Heart left ventricle (tissue), 16 donors: ENCODE measurements at regions not wholly inside any gene's neighbourhood (a gene's known extent, or its start where the extent isn't known, plus 50 kb on each side); places are given as distances from the start of the nearest gene placed in this dataset.

Experiments
- ATAC-seq, 4 donors: fragments of 200-7000 bp; cut with Tn5 transposase; one replicate each; pipeline ENCODE4 v1.9.1; 2020 to 2022; ENCODE audit warnings: moderate library complexity in 4 of 4, mild to moderate bottlenecking in 3 of 4, moderate number of reproducible peaks in 1 of 4
- DNase-seq, 5 donors: peaks; one replicate each; pipeline ENCODE4 v3.0.0-alpha.2; 2020
- H3K27ac ChIP-seq, 12 donors: fragments of 200-600 bp; sonication (generic) in 4 of 12; one replicate each; pipeline versions ENCODE4 v1.5.0 to v1.8.0; 2016 to 2022; ENCODE audit warnings: mild to moderate bottlenecking in 2 of 12
- H3K27me3 ChIP-seq, 9 donors: fragments of 200-600 bp; sonication (generic) in 2 of 9; one replicate each; pipeline versions ENCODE4 v1.5.1 to v1.8.0; 2016 to 2022; ENCODE audit warnings: mild to moderate bottlenecking in 3 of 9
- H3K36me3 ChIP-seq, 9 donors: fragments of 200-600 bp; sonication (generic) in 2 of 9; one replicate each; pipeline versions ENCODE4 v1.5.0 to v1.8.0; 2018 to 2022; ENCODE audit warnings: mild to moderate bottlenecking in 2 of 9
- H3K4me1 ChIP-seq, 12 donors: fragments of 200-600 bp; sonication (generic) in 4 of 12; one replicate each; pipeline versions ENCODE4 v1.5.0 to v1.8.0; 2016 to 2022; ENCODE audit warnings: mild to moderate bottlenecking in 3 of 12
- H3K4me3 ChIP-seq, 12 donors: fragments of 200-600 bp; sonication (generic) in 4 of 12; one replicate each; pipeline versions ENCODE4 v1.5.0 to v1.8.0; 2017 to 2022; ENCODE audit warnings: mild to moderate bottlenecking in 9 of 12, moderate library complexity in 4 of 12
- H3K9me3 ChIP-seq, 12 donors: fragments of 200-600 bp; sonication (generic) in 4 of 12; one replicate each; pipeline versions ENCODE4 v1.5.0 to v1.8.0; 2016 to 2022; ENCODE audit warnings: mild to moderate bottlenecking in 1 of 12
- POLR2A ChIP-seq, 2 donors: fragments of 450-650 bp; IDR thresholded peaks; one replicate each; pipeline ENCODE4 v1.6.1; 2017; ENCODE audit warnings: antibody characterized with exemption in 2 of 2, mild to moderate bottlenecking in 2 of 2, moderate library complexity in 2 of 2
- WGBS, 4 donors: extraction: QIAGEN DNeasy Blood & Tissue Kit in 2 of 4; methylation state at CpG; one replicate each; pipeline versions ENCODE4 v1.1.5 to v1.1.7; 2013 to 2018; 5-methylcytosine and 5-hydroxymethylcytosine counted together
- intact Hi-C, 10 donors: fragments of 100-400 bp; cut with DNase I; formaldehyde crosslinking; loops; one replicate each; pipeline versions ENCODE4 v1.11.1 to v1.14.2; 2022
- TF ChIP-seq, protein P1 (sequence below), 12 donors: fragments of 200-600 bp; sonication (generic) in 4 of 12; IDR thresholded peaks; one replicate each; pipeline versions ENCODE4 v1.5.0 to v1.8.0; 2018 to 2022; ENCODE audit warnings: antibody characterized with exemption in 12 of 12, mild to moderate bottlenecking in 5 of 12
- donor health status: ischemic (EF 13 %, LVEDD 7.1; RV severe dilation, severe dysfunction).
- donor health status: healthy with polysubstance abuse.
- donor health status: DM: no; HTN: yes; CAD: no.
- donor health status: DM: no; HTN: no; CAD: no.
- donor health status: ischemic (EF 25% LVEDD 6.9; RV normal size, moderate dysfunction).
- donor health status: ischemic (EF 25% LVEDD 5.7; RV mildly dilated, moderate dysfunction).
- donor health status: healthy.
- donor health status: DM: yes; HTN: yes; CAD: no.
- donor health status: ischemic (EF 35%, LVEDD 5.7; RV mildly dilated, moderate dysfunction).
- donor health status: nonischemic (EF 11% LVEDD 7.7; RV severe dilation, severe dysfunction).
- donor health status: DM: yes; HTN: yes; CAD: no.
- donor health status: PGD.
- donor health status: ischemic (EF 29% LVEDD 5.4; RV normal size, mild dysfunction).
- donor health status: nonischemic (EF 23%, LVEDD 6.1; RV moderate dilation, normal function).

DNA sequence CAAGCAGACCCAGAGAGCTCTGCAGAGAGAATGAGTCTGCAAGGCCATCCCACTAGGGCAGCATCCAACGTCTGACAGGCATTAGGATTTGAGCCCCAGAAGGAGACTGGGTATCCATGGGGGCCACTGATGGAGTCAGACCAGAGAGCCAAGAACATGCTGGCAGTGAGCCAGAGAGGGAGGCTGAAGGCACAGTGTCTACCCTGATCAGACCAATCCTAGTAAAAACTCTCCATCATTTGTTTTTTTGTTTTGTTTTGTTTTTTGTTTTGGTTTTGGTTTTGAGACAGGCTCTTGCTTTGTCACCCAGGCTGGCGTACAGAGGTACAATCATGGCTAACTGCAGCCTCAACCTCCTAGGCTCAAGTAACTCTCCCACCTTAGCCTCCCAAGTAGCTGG is 133.1 kb upstream of the LYZL2 start:
- ATAC-seq, result no peak
- WGBS, 4 donors, result 58 to 89% (median 78%) methylated on average over 2 of the region's 2 CpGs
- TF ChIP-seq, protein P1, sequence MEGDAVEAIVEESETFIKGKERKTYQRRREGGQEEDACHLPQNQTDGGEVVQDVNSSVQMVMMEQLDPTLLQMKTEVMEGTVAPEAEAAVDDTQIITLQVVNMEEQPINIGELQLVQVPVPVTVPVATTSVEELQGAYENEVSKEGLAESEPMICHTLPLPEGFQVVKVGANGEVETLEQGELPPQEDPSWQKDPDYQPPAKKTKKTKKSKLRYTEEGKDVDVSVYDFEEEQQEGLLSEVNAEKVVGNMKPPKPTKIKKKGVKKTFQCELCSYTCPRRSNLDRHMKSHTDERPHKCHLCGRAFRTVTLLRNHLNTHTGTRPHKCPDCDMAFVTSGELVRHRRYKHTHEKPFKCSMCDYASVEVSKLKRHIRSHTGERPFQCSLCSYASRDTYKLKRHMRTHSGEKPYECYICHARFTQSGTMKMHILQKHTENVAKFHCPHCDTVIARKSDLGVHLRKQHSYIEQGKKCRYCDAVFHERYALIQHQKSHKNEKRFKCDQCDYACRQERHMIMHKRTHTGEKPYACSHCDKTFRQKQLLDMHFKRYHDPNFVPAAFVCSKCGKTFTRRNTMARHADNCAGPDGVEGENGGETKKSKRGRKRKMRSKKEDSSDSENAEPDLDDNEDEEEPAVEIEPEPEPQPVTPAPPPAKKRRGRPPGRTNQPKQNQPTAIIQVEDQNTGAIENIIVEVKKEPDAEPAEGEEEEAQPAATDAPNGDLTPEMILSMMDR (IDR thresholded peaks at IDR 0.05), result no peak
- TF ChIP-seq POLR2A (IDR thresholded peaks at IDR 0.05), result no peak

DNA sequence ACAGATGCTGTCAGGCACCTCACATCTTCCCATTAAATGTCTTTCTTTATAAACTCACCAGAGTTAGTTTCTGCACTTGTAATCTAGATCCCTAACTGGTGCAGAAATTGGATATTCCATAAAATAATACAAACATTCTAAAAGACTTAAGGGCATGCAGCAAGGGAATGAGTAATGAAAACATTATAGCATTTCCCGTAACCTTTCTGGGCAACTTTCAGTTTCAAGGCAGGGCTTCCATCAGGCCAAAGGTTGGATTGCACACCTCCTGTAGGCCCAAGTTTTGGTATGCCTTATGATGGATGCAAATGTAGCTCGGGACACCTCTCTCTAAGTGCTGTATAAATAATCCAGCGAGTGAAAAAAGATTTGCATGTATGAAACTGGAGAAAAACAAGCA is 129.9 kb upstream of the LYZL2 start:
- Histone ChIP-seq H3K36me3 (no peaks in the 10 kb centered on the region), H3K4me1 (peaks cover 0 to 6% (median 0%) of the 10 kb centered on the region in 12 donors), H3K4me3 (no peak overlapping the region), H3K9me3 (peaks cover 0 to 6% (median 0%) of the 10 kb centered on the region in 12 donors), H3K27me3 (no peaks in the 10 kb centered on the region), H3K27ac (peak overlapping the region in 1 of 12 donors; percentile 17)
- ATAC-seq, result no peak
- no peak for DNase-seq
- TF ChIP-seq, protein P1 (IDR thresholded peaks at IDR 0.05), result no peak
- intact Hi-C loops, result loop anchor here in 4 of 10 donors (10.0 kb wide), 6 partner anchors 555 to 1045 kb away; partner anchors contain the start of gene ZEB1 (in 1 of the 4)
- WGBS, 4 donors, result 82 to 88% (median 84%) methylated on average over 3 of the region's 3 CpGs

More for the DNA sequence above, 133.1 kb upstream of the LYZL2 start:
- H3K4me1 ChIP-seq, result no peaks in the 10 kb centered on the region
- peak overlapping the region in 1 of 12 donors; percentile 87 for H3K27ac ChIP-seq
- intact Hi-C loops, result no loop called here
- peaks cover 0 to 6% (median 0%) of the 10 kb centered on the region in 12 donors for H3K9me3 ChIP-seq
- H3K27me3 ChIP-seq, result no peaks in the 10 kb centered on the region
- no peaks in the 10 kb centered on the region for H3K36me3 ChIP-seq
- H3K4me3 ChIP-seq, result no peak overlapping the region
- DNase-seq, result no peak

DNA sequence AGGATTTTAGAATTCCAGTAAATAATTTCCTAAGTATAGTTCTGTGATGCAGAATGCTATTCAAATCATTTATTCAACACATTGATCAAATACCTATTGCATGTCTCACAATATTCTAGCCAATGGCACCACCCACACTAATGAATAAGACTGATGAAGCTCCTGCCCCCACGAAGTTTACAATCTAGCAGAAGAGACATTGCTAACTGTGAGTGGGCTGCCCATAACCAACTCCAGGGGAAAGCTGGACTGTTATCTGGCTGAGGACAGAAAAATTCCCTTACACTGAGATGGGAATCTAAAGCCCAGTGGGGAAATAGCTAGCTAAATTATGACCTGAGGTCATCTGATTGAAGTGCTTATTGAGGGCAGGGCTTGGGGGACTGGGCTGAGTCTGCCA is 128.8 kb upstream of the LYZL2 start:
- TF ChIP-seq, protein P1 (IDR thresholded peaks at IDR 0.05), result no peak
- TF ChIP-seq POLR2A (IDR thresholded peaks at IDR 0.05), result no peak
- ATAC-seq, result no peak
- 61 to 80% (median 70%) methylated on average over 1 of the region's 1 CpG for WGBS, 4 donors
- DNase-seq, result no peak
- Histone ChIP-seq H3K4me3 (no peak overlapping the region), H3K4me1 (peaks cover 0 to 7% (median 0%) of the 10 kb centered on the region in 12 donors), H3K27me3 (no peaks in the 10 kb centered on the region), H3K27ac (no peak overlapping the region), H3K36me3 (no peaks in the 10 kb centered on the region), H3K9me3 (peaks cover 0 to 6% (median 0%) of the 10 kb centered on the region in 12 donors)
- intact Hi-C loops, result loop anchor here in 4 of 10 donors (10.0 kb wide), 6 partner anchors 556 to 1046 kb away; partner anchors contain the start of gene ZEB1 (in 1 of the 4)

DNA sequence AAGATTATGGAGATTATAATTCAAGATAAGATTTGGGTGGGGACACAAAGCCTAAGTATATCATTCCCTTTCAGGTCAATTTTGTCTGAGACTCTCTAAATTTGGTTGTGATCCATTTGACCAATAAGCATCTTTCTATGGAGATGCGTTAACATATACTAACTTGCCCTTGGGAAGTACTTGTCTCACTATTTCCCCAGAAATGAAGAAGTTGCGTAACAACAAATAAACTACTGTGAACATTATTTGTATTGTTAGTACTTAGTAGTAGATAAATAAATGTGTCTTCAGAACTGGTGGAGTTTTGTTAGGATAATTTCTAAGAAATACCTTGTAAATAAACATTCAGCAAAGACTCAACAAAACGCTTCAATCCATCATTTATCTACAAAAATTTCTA is 127.3 kb upstream of the LYZL2 start:
- no peak for ATAC-seq
- TF ChIP-seq, protein P1 (IDR thresholded peaks at IDR 0.05), result no peak
- TF ChIP-seq POLR2A (IDR thresholded peaks at IDR 0.05), result no peak
- intact Hi-C loops, result loop anchor here in 4 of 10 donors (10.0 kb wide), 6 partner anchors 558 to 1048 kb away; partner anchors contain the start of gene ZEB1 (in 1 of the 4)

More for the DNA sequence above, 127.3 kb upstream of the LYZL2 start:
- H3K9me3 ChIP-seq, result peaks cover 0 to 6% (median 0%) of the 10 kb centered on the region in 12 donors
- no peak for DNase-seq
- no peaks in the 10 kb centered on the region for H3K36me3 ChIP-seq
- no peak overlapping the region for H3K27ac ChIP-seq
- peaks cover 0 to 16% (median 5%) of the 10 kb centered on the region in 12 donors for H3K4me1 ChIP-seq
- no peaks in the 10 kb centered on the region for H3K27me3 ChIP-seq
- no peak overlapping the region for H3K4me3 ChIP-seq
- WGBS, 4 donors, result 96 to 99% (median 97%) methylated on average over 3 of the region's 3 CpGs
